Neural cell (in vitro differentiated cells): ENCODE measurements at regions not wholly inside any gene's neighbourhood (a gene's known extent, or its start where the extent isn't known, plus 50 kb on each side); places are given as distances from the start of the nearest gene placed in this dataset.

ENCODE experiments used
- H2AFZ ChIP-seq: fragments of 200-600, 300-800 bp; sonication (generic), shearing (Covaris generic); 2 replicates; pipeline ENCODE4 v1.6.0; 2014; ENCODE audit warnings: low read depth, mild to moderate bottlenecking, antibody characterized with exemption, low read length, moderate library complexity
- H3F3A ChIP-seq: fragments of 200-600 bp; shearing (Covaris generic); 2 replicates; pipeline ENCODE4 v1.6.1; 2016; ENCODE audit warnings: mild to moderate bottlenecking, moderate library complexity, mixed read lengths, antibody characterized with exemption, low read length; ENCODE audit not compliant: insufficient read depth, poor library complexity, severe bottlenecking
- H3K27ac ChIP-seq: fragments of 200-600, 300-800 bp; sonication (generic), shearing (Covaris generic); 2 replicates; pipeline ENCODE4 v1.5.1; 2014; ENCODE audit warnings: mild to moderate bottlenecking, low read length, moderate library complexity
- H3K27me3 ChIP-seq: fragments of 300-800, 200-600 bp; sonication (generic), shearing (Covaris generic); 2 replicates; pipeline ENCODE4 v1.6.0; 2014; ENCODE audit warnings: mild to moderate bottlenecking, low read depth, low read length, moderate library complexity; ENCODE audit not compliant: insufficient read depth
- H3K36me3 ChIP-seq: fragments of 300-800, 200-600 bp; sonication (generic), shearing (Covaris generic); 2 replicates; pipeline ENCODE4 v1.5.1; 2014; ENCODE audit warnings: mild to moderate bottlenecking, antibody characterized with exemption, low read length, moderate library complexity; ENCODE audit not compliant: insufficient read depth
- H3K4me2 ChIP-seq: fragments of 300-800, 200-600 bp; sonication (generic), shearing (Covaris generic); 2 replicates; pipeline ENCODE4 v1.6.0; 2014; ENCODE audit warnings: mild to moderate bottlenecking, low read length
- H3K4me3 ChIP-seq: fragments of 300-800, 200-600 bp; sonication (generic), shearing (Covaris generic); 2 replicates; pipeline ENCODE4 v1.5.1; 2014; ENCODE audit warnings: mild to moderate bottlenecking, low read length, moderate library complexity
- H3K79me2 ChIP-seq: fragments of 200-600 bp; shearing (Covaris generic); replicated peaks from 2 replicates; pipeline ENCODE4 v1.6.0; 2014; ENCODE audit warnings: mild to moderate bottlenecking, low read length, moderate library complexity; ENCODE audit not compliant: insufficient read depth
- H3K9ac ChIP-seq: fragments of 300-800, 200-600 bp; sonication (generic), shearing (Covaris generic); 2 replicates; pipeline ENCODE4 v1.6.1; 2016; ENCODE audit warnings: mild to moderate bottlenecking, low read length, mixed read lengths
- H3K9me2 ChIP-seq: fragments of 200-600 bp; shearing (Covaris generic); 2 replicates; pipeline ENCODE4 v1.6.1; 2016; ENCODE audit warnings: mild to moderate bottlenecking, low read length, mixed read lengths; ENCODE audit not compliant: insufficient read depth
- H3K9me3 ChIP-seq: fragments of 200-600, 300-800 bp; sonication (generic), shearing (Covaris generic); 2 replicates; pipeline ENCODE4 v1.6.1; 2016; ENCODE audit warnings: mild to moderate bottlenecking, mixed run types, low read length, moderate library complexity, mixed read lengths
- H4K20me1 ChIP-seq: fragments of 200-600 bp; shearing (Covaris generic); 2 replicates; pipeline ENCODE4 v1.6.1; 2016; ENCODE audit warnings: mild to moderate bottlenecking, mixed run types; ENCODE audit not compliant: insufficient read depth
- EP300 ChIP-seq: fragments of 450-650 bp; conservative IDR thresholded peaks from 2 replicates; pipeline ENCODE4 v1.6.1; 2014; ENCODE audit warnings: antibody characterized with exemption, mild to moderate bottlenecking, moderate library complexity; ENCODE audit not compliant: poor library complexity, severe bottlenecking
- EZH2 ChIP-seq: fragments of 200-600, 300-800 bp; shearing (Covaris generic), sonication (generic); IDR thresholded peaks from 2 replicates; pipeline ENCODE4 v1.6.1; 2014; ENCODE audit warnings: antibody characterized with exemption, low read length, borderline replicate concordance, mild to moderate bottlenecking; ENCODE audit not compliant: insufficient read depth, poor library complexity, severe bottlenecking
- MXI1 ChIP-seq: fragments of 450-650 bp; conservative IDR thresholded peaks from 2 replicates; pipeline ENCODE4 v1.6.1; 2014; ENCODE audit warnings: antibody characterized with exemption, mild to moderate bottlenecking; ENCODE audit not compliant: poor library complexity, severe bottlenecking
- POLR2AphosphoS5 ChIP-seq: IDR thresholded peaks from 2 replicates; pipeline ENCODE4 v1.6.1; 2012
- RAD21 ChIP-seq: fragments of 450-650 bp; conservative IDR thresholded peaks from 2 replicates; pipeline ENCODE4 v1.6.1; 2014; ENCODE audit warnings: antibody characterized with exemption, mild to moderate bottlenecking, moderate library complexity
- SMC3 ChIP-seq: fragments of 450-650 bp; conservative IDR thresholded peaks from 2 replicates; pipeline ENCODE4 v1.6.1; 2014; ENCODE audit warnings: antibody characterized with exemption, mild to moderate bottlenecking, moderate library complexity; ENCODE audit not compliant: poor library complexity
- TAF1 ChIP-seq: IDR thresholded peaks from 2 replicates; pipeline ENCODE4 v1.6.1; 2012; ENCODE audit warnings: low read depth
- TF ChIP-seq, protein P1 (sequence below): IDR thresholded peaks from 2 replicates; pipeline ENCODE4 v1.6.1; 2012; ENCODE audit warnings: borderline replicate concordance
- TF ChIP-seq, protein P2 (sequence below): fragments of 450-650 bp; IDR thresholded peaks from 2 replicates; pipeline ENCODE4 v1.5.1; 2014; ENCODE audit warnings: antibody characterized with exemption, mild to moderate bottlenecking, moderate library complexity; ENCODE audit not compliant: poor library complexity, severe bottlenecking

DNA sequence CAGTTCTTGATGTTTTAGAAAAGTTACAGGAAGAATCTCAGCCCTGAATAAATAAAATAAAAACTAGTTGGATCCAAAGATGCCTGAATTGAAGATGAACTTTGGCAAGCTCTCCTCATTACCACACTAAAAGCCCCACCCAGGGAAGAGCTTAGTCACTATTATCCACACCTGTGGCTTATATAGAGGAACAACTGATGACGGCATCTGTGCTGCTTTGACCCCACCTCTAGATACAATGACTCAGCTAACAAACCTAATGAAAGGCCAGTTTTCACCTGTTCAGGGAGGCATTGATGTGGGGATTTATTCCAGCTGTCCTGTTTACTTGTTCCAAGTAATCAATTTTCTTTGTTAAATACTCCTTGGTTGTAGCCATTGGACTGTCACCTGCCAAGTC is 604.7 kb upstream of the EPHA6 start:
- Histone ChIP-seq H3K4me2 (no peak overlapping the region), H4K20me1 (no peaks in the 10 kb centered on the region), H2AFZ (no peak overlapping the region)

DNA sequence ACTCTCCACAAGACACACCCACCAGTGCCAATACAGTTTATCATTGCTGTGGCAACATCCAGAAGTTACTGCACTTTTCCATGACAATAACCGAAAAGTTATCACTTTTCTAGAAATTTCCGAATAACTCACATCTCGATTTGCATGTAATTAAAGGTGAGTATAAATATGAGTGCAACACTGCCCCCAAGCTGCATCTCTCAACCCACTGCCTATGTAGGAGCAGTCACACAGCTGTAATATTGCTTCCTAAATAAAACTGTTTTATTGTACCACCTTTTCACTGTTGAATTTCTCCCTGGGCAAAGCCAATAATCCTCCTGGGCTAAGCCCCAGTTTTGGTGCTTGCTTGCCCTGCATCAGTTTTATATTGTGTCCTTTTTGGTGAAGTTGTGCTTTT is 601.0 kb upstream of the EPHA6 start:
- H3K9me3 ChIP-seq: no peaks in the 10 kb centered on the region
- no peaks in the 10 kb centered on the region for H3K9me2 ChIP-seq
- no peaks in the 10 kb centered on the region for H3K79me2 ChIP-seq
- TF ChIP-seq SMC3 (no peak), MXI1 (no peak), EP300 (no peak), TAF1 (no peak), POLR2AphosphoS5 (no peak), RAD21 (no peak), EZH2 (no peak)
- TF ChIP-seq, protein P1, sequence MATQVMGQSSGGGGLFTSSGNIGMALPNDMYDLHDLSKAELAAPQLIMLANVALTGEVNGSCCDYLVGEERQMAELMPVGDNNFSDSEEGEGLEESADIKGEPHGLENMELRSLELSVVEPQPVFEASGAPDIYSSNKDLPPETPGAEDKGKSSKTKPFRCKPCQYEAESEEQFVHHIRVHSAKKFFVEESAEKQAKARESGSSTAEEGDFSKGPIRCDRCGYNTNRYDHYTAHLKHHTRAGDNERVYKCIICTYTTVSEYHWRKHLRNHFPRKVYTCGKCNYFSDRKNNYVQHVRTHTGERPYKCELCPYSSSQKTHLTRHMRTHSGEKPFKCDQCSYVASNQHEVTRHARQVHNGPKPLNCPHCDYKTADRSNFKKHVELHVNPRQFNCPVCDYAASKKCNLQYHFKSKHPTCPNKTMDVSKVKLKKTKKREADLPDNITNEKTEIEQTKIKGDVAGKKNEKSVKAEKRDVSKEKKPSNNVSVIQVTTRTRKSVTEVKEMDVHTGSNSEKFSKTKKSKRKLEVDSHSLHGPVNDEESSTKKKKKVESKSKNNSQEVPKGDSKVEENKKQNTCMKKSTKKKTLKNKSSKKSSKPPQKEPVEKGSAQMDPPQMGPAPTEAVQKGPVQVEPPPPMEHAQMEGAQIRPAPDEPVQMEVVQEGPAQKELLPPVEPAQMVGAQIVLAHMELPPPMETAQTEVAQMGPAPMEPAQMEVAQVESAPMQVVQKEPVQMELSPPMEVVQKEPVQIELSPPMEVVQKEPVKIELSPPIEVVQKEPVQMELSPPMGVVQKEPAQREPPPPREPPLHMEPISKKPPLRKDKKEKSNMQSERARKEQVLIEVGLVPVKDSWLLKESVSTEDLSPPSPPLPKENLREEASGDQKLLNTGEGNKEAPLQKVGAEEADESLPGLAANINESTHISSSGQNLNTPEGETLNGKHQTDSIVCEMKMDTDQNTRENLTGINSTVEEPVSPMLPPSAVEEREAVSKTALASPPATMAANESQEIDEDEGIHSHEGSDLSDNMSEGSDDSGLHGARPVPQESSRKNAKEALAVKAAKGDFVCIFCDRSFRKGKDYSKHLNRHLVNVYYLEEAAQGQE: no peak
- TF ChIP-seq, protein P2, sequence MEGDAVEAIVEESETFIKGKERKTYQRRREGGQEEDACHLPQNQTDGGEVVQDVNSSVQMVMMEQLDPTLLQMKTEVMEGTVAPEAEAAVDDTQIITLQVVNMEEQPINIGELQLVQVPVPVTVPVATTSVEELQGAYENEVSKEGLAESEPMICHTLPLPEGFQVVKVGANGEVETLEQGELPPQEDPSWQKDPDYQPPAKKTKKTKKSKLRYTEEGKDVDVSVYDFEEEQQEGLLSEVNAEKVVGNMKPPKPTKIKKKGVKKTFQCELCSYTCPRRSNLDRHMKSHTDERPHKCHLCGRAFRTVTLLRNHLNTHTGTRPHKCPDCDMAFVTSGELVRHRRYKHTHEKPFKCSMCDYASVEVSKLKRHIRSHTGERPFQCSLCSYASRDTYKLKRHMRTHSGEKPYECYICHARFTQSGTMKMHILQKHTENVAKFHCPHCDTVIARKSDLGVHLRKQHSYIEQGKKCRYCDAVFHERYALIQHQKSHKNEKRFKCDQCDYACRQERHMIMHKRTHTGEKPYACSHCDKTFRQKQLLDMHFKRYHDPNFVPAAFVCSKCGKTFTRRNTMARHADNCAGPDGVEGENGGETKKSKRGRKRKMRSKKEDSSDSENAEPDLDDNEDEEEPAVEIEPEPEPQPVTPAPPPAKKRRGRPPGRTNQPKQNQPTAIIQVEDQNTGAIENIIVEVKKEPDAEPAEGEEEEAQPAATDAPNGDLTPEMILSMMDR: no peak
- H3K36me3 ChIP-seq: no peaks in the 10 kb centered on the region
- H3K27me3 ChIP-seq: no peaks in the 10 kb centered on the region
- H3K4me2 ChIP-seq: no peak overlapping the region
- H4K20me1 ChIP-seq: no peaks in the 10 kb centered on the region
- H3K9ac ChIP-seq: no peak overlapping the region
- H2AFZ ChIP-seq: no peak overlapping the region
- H3K4me3 ChIP-seq: no peak overlapping the region
- no peaks in the 10 kb centered on the region for H3F3A ChIP-seq
- H3K27ac ChIP-seq: no peak overlapping the region

More for the DNA sequence above, 604.7 kb upstream of the EPHA6 start:
- H3K4me3 ChIP-seq: no peak overlapping the region
- H3K9me2 ChIP-seq: no peaks in the 10 kb centered on the region
- H3K79me2 ChIP-seq: no peaks in the 10 kb centered on the region
- H3K36me3 ChIP-seq: no peaks in the 10 kb centered on the region
- H3K9me3 ChIP-seq: no peaks in the 10 kb centered on the region
- no peaks in the 10 kb centered on the region for H3K27me3 ChIP-seq
- H3F3A ChIP-seq: no peaks in the 10 kb centered on the region
- H3K27ac ChIP-seq: no peak overlapping the region
- TF ChIP-seq EP300: no peak
- TF ChIP-seq EZH2: no peak
- H3K9ac ChIP-seq: no peak overlapping the region

DNA sequence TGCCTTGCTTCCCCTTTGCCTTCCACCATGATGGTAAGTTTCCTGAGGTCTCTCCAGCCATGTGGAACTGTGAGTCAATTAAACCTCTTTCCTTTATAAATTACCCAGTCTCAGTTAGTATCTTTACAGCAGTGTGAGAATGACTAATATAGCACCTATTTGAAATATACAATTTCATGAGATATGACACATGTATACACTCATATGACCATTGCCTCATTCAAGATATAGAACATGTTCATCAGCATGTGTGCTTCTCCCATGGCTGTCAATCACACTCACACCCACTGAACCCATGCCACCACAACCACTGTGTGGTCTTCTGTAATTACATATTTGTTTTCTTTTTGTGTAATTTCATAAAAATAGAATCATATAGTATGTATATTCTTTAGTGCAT is 599.5 kb upstream of the EPHA6 start:
- no peak overlapping the region for H3K27ac ChIP-seq
- TF ChIP-seq RAD21 (no peak), EP300 (no peak), TAF1 (no peak), POLR2AphosphoS5 (no peak), EZH2 (no peak), SMC3 (no peak), MXI1 (no peak)
- TF ChIP-seq, protein P1: no peak
- TF ChIP-seq, protein P2: no peak
- H3K9me2 ChIP-seq: no peaks in the 10 kb centered on the region
- H3K9ac ChIP-seq: no peak overlapping the region
- H3K4me3 ChIP-seq: no peak overlapping the region
- no peaks in the 10 kb centered on the region for H3K9me3 ChIP-seq
- H2AFZ ChIP-seq: no peak overlapping the region
- H3F3A ChIP-seq: no peaks in the 10 kb centered on the region
- no peaks in the 10 kb centered on the region for H4K20me1 ChIP-seq
- H3K4me2 ChIP-seq: no peak overlapping the region
- no peaks in the 10 kb centered on the region for H3K27me3 ChIP-seq
- no peaks in the 10 kb centered on the region for H3K36me3 ChIP-seq
- no peaks in the 10 kb centered on the region for H3K79me2 ChIP-seq
